K562 (cell line): ENCODE measurements at regions not wholly inside any gene's neighbourhood (a gene's known extent, or its start where the extent isn't known, plus 50 kb on each side); places are given as distances from the start of the nearest gene placed in this dataset.

Source experiments
- BMI1 ChIP-seq: fragments of 150-350 bp; IDR thresholded peaks from 2 replicates; pipeline ENCODE4 v1.6.1; 2014; ENCODE audit warnings: low read length
- CREM ChIP-seq: IDR thresholded peaks from 2 replicates; pipeline ENCODE4 v1.6.1; 2014; ENCODE audit warnings: antibody characterized with exemption, low read depth
- EZH2 ChIP-seq: IDR thresholded peaks from 2 replicates; pipeline ENCODE4 v1.6.1; 2012; ENCODE audit warnings: low read depth, mild to moderate bottlenecking, inconsistent platforms, low read length, borderline replicate concordance
- FOXM1 ChIP-seq, 2 experiments: fragments of 450-650 bp in 1 of 2; sonication (generic) in 1 of 2; formaldehyde crosslinking in 1 of 2; IDR thresholded peaks; 2 replicates each; pipeline versions ENCODE4 v1.6.1 to v1.9.0; 2017 to 2022; ENCODE audit warnings: low read depth in 2 of 2, mild to moderate bottlenecking in 2 of 2, missing genetic modification reagents in 1 of 2, moderate library complexity in 1 of 2
- FOXP1 ChIP-seq: sonication (generic); formaldehyde crosslinking; IDR thresholded peaks from 2 replicates; pipeline ENCODE4 v1.8.0; 2022; ENCODE audit warnings: mild to moderate bottlenecking, missing genetic modification reagents
- MBD2 ChIP-seq: sonication (generic); IDR thresholded peaks from 2 replicates; pipeline ENCODE4 v1.6.1; 2016; ENCODE audit warnings: low read depth, borderline replicate concordance
- MTA3 ChIP-seq: fragments of 450-650 bp; formaldehyde crosslinking; IDR thresholded peaks from 2 replicates; pipeline ENCODE4 v1.6.1; 2017; ENCODE audit warnings: mild to moderate bottlenecking, borderline replicate concordance
- NR2F6 ChIP-seq: fragments of 450-650 bp; formaldehyde crosslinking; IDR thresholded peaks from 2 replicates; pipeline ENCODE4 v1.4.0; 2020; ENCODE audit warnings: mild to moderate bottlenecking
- RAD21 ChIP-seq, 2 experiments: fragments of 250-450 bp in 1 of 2; fragments of 450-650 bp in 1 of 2; sonication (Bioruptor Pico) in 1 of 2; formaldehyde crosslinking in 1 of 2; IDR thresholded peaks in 1 of 2; conservative IDR thresholded peaks in 1 of 2; 2 replicates each; pipeline versions ENCODE4 v1.4.0 to v1.8.0; 2020 to 2022; ENCODE audit warnings: mild to moderate bottlenecking in 2 of 2, moderate library complexity in 1 of 2
- RCOR1 ChIP-seq, 2 experiments: IDR thresholded peaks; 2 replicates each; pipeline ENCODE4 v1.6.1; 2012; ENCODE audit warnings: low read depth in 2 of 2, low read length in 2 of 2, borderline replicate concordance in 1 of 2, improper control_type of control experiment in 1 of 2
- ZNF239 ChIP-seq: fragments of 250-450 bp; sonication (Bioruptor Pico); IDR thresholded peaks from 2 replicates; pipeline ENCODE4 v1.4.0; 2020; ENCODE audit warnings: mild to moderate bottlenecking
- TF ChIP-seq, protein P1 (sequence below), 3 experiments: IDR thresholded peaks in 2 of 3; conservative IDR thresholded peaks in 1 of 3; 2 replicates each; pipeline ENCODE4 v1.5.1; 2011 to 2012; ENCODE audit warnings: low read length in 3 of 3, mild to moderate bottlenecking in 3 of 3, control low read depth in 2 of 3, improper control_type of control experiment in 1 of 3, inconsistent platforms in 1 of 3, low read depth in 1 of 3, mixed read lengths in 1 of 3, moderate library complexity in 1 of 3; ENCODE audit not compliant: insufficient read depth in 2 of 3
- TF ChIP-seq, protein P2 (sequence below): sonication (generic); formaldehyde crosslinking; IDR thresholded peaks from 2 replicates; pipeline ENCODE4 v1.8.1; 2022; ENCODE audit warnings: missing genetic modification reagents
- TF ChIP-seq, protein P3 (sequence below): sonication (generic); formaldehyde crosslinking; IDR thresholded peaks from 2 replicates; pipeline ENCODE4 v1.8.1; 2022; ENCODE audit warnings: missing genetic modification reagents

DNA sequence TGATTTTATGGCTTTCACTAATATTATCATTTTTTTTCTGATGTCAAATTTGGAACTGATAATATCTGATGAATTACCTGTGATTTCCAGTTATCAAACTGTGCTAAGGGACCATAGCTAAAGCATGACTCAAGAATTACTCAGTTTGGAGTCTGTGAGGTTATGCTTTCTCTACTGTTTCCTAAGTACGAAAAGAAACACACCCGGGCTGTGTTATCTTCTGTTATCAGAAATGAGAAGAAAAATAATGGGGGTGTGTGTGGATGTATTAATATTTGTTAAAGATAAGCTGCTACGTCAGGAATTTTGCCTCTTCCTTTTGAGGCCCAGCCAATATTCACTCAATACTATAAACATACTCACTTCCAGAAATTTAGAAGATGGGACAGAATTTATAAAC, 1401.9 kb upstream of the FLRT2 start:
- TF ChIP-seq FOXM1 (IDR thresholded peaks at IDR 0.05; ENCODE audit: low read depth) (no peak), FOXM1 (CRISPR knock-in tag; IDR thresholded peaks at IDR 0.05; ENCODE audit: low read depth) (no peak), CREM (no peak), MTA3 (no peak), ZNF239 (CRISPR knock-in tag) (no peak), FOXP1 (CRISPR knock-in tag) (no peak), NR2F6 (CRISPR knock-in tag) (no peak), RCOR1 (IDR thresholded peaks at IDR 0.05; ENCODE audit: borderline replicate concordance in 1 of 2, low read depth in 2 of 2, low read length in 2 of 2) (no peak), EZH2 (no peak), MBD2 (no peak), BMI1 (no peak), RAD21 (CRISPR knock-in tag; conservative IDR thresholded peaks at IDR 0.05 in 1 of 2, IDR thresholded peaks at IDR 0.05 in 1 of 2) (no peak)
- TF ChIP-seq, protein P1, sequence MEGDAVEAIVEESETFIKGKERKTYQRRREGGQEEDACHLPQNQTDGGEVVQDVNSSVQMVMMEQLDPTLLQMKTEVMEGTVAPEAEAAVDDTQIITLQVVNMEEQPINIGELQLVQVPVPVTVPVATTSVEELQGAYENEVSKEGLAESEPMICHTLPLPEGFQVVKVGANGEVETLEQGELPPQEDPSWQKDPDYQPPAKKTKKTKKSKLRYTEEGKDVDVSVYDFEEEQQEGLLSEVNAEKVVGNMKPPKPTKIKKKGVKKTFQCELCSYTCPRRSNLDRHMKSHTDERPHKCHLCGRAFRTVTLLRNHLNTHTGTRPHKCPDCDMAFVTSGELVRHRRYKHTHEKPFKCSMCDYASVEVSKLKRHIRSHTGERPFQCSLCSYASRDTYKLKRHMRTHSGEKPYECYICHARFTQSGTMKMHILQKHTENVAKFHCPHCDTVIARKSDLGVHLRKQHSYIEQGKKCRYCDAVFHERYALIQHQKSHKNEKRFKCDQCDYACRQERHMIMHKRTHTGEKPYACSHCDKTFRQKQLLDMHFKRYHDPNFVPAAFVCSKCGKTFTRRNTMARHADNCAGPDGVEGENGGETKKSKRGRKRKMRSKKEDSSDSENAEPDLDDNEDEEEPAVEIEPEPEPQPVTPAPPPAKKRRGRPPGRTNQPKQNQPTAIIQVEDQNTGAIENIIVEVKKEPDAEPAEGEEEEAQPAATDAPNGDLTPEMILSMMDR (IDR thresholded peaks at IDR 0.05 in 2 of 3, conservative IDR thresholded peaks at IDR 0.05 in 1 of 3; ENCODE audit: insufficient read depth in 2 of 3, low read depth in 1 of 3, low read length in 3 of 3): no peak
- TF ChIP-seq, protein P2, sequence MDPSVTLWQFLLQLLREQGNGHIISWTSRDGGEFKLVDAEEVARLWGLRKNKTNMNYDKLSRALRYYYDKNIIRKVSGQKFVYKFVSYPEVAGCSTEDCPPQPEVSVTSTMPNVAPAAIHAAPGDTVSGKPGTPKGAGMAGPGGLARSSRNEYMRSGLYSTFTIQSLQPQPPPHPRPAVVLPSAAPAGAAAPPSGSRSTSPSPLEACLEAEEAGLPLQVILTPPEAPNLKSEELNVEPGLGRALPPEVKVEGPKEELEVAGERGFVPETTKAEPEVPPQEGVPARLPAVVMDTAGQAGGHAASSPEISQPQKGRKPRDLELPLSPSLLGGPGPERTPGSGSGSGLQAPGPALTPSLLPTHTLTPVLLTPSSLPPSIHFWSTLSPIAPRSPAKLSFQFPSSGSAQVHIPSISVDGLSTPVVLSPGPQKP: no peak
- TF ChIP-seq, protein P3, sequence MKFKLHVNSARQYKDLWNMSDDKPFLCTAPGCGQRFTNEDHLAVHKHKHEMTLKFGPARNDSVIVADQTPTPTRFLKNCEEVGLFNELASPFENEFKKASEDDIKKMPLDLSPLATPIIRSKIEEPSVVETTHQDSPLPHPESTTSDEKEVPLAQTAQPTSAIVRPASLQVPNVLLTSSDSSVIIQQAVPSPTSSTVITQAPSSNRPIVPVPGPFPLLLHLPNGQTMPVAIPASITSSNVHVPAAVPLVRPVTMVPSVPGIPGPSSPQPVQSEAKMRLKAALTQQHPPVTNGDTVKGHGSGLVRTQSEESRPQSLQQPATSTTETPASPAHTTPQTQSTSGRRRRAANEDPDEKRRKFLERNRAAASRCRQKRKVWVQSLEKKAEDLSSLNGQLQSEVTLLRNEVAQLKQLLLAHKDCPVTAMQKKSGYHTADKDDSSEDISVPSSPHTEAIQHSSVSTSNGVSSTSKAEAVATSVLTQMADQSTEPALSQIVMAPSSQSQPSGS (CRISPR knock-in tag): no peak
